GM21515 (cell line): ENCODE measurements at regions not wholly inside any gene's neighbourhood (a gene's known extent, or its start where the extent isn't known, plus 50 kb on each side); places are given as distances from the start of the nearest gene placed in this dataset.

ENCODE experiments used
- ATAC-seq: cut with Tn5 transposase; IDR thresholded peaks from one replicate; pipeline ENCODE4 v1.9.1; 2021; ENCODE audit not compliant: unreplicated experiment

DNA sequence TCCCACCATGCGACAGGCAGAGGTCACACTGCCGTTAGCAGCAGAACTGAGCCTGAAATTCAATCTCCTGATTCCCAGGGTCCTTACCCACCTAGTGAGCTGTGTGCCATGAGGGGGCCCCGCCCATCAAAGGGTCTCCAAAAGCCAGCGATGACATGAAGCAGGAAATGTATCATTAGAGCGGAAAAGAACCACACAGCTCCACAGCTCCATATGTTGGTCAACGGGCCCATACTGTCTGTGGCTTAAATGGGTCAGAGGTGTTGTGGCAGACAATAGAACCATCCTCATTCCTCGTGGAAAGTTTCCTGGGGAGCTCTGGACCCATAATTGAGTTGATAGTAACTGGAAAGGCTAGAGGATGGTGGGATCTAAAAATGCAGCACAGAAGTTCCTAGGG lies 68.1 kb upstream of the PODXL start:
- no peak for ATAC-seq

GRCh38 chr7:131623154-131623553 lies 66.7 kb upstream of the PODXL start:
- ATAC-seq, result no peak

DNA sequence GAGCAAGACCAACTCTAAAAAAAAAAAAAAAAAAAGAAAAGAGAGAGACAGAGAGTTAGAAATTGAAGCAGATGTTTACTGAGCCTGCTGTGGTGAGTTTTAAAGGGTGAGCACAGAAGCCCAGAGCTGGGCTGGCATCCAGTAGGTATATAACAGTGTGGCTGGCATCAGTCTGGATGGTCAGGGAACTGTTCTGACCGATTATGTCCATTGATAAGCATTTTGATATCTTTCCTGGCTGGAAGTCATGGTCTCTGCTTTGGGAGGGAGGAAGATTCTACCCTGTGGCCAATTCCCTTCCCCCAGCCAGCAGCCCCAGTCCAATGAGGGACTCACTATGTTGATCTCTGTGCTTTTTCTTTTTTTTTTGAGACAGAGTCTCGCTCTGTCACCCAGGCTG lies 65.2 kb upstream of the PODXL start:
- no peak for ATAC-seq

GRCh38 chr7:131620673-131621609 lies 64.5 kb upstream of the PODXL start:
- no peak for ATAC-seq

- ATAC-seq, result no peak
These were observed 63.2 kb upstream of the PODXL start for GRCh38 chr7:131619336-131620305.

DNA sequence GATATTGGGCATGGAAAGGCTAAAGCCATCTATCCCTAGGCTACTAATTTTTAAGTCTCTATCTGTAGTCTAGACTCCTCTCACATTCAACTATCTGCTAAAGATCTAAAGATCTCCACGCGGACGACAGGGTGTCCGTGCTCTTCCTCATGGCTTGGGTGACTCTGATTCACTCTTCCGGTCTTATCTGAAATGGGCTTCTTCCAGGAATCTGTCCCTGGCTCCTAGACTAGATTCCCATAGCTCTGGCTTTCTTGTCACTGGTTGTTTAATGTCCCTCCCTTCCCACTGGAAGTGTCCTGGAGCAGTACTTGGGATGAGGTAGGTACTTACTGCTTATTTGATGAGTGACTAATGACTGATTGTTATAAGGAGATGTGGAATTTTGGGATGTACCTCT lies 62.0 kb upstream of the PODXL start:
- ATAC-seq, result no peak

DNA sequence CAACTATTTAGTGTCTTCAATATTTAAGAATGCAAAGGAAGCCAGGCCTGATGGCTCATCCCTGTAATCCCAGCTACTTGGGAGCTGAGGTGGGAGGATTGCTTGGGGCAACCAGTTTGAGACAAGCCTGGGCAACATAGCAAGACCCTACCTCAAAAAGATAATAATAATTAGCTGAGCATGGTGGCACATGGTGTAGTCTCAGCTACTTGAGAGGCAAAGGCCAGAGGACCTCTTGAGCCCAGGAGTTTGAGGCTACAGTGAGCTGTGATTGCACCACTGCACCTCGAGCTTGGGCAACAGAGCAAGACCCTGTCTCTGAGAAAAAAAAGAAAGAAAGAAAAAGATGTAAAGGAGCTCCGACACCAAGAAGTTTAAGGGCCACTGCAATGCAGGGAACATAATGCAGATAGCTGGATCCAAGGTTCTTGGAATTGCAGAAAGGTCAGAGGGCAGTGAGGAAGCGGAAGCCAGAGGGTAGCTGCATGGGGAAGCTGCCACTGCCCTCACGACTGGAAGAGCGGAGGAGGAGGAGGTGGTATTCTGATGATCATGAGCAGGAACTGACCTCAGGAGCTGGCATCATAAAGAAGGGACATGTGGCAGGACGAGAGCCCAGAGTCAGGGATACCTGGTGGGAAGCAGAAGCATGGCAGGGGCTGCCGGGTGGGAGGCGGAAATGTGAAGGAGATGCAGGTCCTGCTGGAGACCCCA lies 60.2 kb upstream of the PODXL start:
- no peak for ATAC-seq

DNA sequence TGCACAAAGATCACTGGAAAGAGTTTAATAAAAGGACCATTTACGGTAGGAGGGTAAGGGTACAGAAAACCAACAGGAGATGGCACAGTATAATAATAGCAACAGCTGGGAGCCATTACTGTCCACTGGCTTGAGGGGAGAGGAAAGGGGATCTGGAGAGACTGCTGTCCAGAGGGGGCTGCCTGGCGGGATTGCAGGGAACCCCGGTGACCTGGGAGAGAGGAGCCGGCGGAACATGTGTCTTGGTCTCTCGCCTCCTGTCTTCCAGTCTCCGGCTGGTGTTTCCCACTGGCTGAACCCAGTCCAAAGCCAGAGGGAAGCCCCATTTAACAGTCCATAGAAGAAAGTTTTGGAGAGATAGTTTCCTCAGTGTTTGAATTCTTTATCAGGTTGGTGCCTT lies 57.5 kb upstream of the PODXL start:
- no peak for ATAC-seq

DNA sequence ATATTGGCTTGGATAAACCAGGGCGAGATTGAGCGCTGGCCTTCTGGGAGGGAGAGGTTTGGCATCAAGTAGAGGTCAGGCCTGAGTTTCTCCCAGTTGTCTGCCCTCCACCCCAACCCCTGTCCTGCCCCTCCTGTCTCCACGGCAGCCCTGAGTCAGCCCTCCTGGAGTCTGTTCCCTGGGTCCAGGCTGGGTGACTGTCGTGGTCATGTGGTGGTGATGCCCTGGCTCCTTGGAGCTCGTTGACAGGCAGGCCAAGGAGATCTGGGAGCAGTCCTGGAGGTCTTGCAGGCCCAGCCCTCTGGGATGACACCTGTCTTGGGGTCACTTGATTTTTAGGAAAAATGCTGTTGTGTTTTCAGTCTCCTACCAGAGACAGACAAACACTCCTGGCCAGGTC lies 53.6 kb upstream of the PODXL start:
- ATAC-seq, result no peak

GRCh38 chr7:131608116-131608500 lies 51.7 kb upstream of the PODXL start:
- ATAC-seq, result no peak

DNA sequence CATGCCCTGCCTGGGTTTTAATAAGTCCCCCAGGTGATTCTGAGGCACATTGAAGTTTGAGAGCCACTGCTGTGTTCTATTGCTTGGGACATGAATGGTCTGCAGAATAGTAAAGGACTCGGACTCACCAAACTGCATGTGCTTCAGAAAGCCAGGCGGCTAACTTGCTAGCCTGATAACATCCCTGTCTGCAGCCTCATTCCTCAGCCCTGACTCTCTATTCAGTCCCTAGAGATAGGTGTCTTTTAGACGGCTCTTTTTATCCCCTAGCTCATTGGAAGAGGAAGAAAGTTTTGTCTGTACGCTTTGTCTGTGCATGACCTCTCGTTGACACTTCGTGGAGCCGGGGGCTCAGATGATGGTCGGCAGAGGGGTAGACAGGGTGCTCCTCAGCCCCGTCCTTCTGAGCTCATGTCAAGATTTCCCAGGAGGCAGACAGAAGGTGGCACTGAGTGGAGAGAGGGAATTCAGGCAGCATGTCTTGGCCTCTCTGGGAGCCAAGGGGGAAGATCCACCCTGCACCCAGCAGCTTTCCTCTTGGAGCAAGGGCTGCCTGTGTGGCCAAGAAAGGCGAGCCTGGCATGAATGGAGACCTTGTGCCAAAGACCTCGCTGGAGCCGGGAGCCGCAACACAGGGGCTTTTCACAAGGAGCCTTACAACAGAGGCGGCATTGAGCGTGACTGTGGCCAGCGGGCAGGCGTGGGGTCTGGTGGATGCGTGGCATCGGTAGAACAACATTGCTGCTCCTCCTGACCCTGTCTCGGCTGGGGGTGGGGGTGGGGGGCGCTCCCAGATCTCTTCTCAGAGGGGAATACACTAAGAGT lies 51.1 kb upstream of the PODXL start:
- no peak for ATAC-seq

GRCh38 chr7:131606346-131607290 lies 50.2 kb upstream of the PODXL start:
- ATAC-seq, result no peak
